HG03575 (cell line): ENCODE measurements at regions not wholly inside any gene's neighbourhood (a gene's known extent, or its start where the extent isn't known, plus 50 kb on each side); places are given as distances from the start of the nearest gene placed in this dataset.
"Not testable (repeated sequence)": the region's sequence is repeated elsewhere in the genome, so short reads cannot be mapped to it uniquely, and the experiment has no call there.

Experiments used
- ATAC-seq: cut with Tn5 transposase; IDR thresholded peaks from one replicate; pipeline ENCODE4 v1.9.1; 2021; ENCODE audit not compliant: unreplicated experiment, insufficient number of reproducible peaks, low FRiP score; ENCODE audit errors: extremely low read depth

DNA sequence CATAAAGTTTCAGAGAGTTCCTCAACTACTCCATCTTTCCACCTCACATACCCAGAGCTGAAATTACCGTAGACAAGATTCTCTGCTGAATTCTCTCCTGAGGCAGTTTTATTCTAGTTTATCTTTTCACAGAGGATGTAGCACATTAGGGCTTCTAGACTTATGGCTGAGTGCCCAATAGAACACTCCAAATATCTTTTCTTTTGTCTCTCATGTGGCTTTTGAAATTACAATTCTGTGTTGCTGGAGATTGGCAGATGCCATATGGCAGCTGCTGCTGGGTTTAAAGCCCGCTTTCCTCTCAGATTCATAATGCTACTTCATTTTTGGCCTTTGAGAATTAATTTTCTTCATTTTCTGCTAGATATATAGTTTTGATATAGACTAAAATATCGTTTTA lies 107.6 kb upstream of the BANK1 start:
- no peak for ATAC-seq

DNA sequence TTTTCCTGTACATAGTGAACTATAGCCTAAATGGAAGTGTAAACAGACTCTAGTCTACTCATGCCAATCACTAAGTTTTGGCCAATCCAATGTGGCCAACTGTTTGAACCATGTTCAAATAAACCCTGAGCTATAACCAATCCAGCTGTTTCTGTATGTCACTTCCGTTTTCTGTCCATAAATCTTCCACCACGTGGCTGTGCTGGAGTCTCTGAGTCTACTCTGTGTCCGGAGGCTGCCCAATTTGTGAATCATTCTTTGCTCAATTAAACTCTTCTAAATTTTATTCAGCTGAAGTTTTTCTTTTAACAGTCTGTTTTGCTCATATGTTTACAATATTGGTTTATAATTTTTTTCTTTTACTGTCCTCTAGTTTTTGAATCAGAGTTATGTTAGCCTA lies 112.3 kb upstream of the BANK1 start:
- ATAC-seq = no peak

DNA sequence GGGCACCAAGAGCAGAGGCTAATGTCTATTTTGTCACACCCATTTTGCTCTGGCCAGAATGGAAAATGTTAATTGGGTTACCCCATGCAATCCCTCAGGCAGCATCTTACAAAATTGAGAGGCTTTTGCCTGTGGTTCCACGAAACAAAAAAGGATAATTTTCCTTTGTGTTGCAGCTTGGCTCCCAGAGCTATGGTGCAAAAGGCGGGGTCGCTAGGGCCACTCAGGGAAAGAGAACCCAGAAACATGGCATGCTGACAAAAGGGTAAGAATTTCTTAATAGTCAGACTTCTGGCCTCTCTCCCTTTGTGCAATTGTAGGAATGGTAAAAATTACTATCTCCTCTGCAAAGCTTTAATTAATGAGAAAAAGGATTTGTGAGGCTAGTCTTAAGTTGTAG lies 119.6 kb upstream of the BANK1 start:
- no peak for ATAC-seq

DNA sequence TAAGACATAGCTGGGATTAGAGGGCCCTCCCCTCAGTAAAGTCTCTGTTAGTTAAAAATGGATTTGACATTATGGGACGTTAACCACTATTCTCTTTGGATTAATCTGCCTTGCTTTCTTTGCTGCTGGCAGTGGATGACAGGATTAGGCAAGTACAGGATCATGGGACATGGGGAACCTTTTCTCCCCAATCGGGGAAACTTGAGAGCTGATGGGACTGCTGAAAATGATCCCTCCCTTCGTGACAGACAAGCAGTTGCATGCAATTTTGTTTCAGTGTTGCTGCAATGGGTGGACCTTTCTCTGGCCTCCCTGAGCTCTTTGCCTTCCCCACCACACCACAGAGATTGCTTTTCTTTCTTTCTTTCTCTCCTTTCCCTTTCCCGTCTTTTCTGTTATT lies 120.2 kb upstream of the BANK1 start:
- ATAC-seq = no peak

DNA sequence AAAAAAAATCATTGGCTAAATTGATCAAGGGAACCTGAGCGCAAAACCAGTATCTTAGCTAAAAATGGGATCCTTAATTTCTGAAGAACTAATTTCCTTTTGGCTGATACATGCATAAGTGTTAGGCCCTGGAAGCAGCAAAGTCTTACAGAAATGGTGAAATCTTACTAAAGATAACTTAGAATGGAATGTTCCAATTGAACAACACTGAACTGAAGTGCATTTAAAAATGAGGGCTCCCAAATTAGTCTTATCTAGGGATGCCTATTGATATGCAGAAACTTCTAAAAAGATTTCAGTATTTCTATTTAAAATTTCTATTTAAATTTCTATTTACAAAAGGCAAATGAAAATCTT lies 120.7 kb upstream of the BANK1 start:
- no peak for ATAC-seq

DNA sequence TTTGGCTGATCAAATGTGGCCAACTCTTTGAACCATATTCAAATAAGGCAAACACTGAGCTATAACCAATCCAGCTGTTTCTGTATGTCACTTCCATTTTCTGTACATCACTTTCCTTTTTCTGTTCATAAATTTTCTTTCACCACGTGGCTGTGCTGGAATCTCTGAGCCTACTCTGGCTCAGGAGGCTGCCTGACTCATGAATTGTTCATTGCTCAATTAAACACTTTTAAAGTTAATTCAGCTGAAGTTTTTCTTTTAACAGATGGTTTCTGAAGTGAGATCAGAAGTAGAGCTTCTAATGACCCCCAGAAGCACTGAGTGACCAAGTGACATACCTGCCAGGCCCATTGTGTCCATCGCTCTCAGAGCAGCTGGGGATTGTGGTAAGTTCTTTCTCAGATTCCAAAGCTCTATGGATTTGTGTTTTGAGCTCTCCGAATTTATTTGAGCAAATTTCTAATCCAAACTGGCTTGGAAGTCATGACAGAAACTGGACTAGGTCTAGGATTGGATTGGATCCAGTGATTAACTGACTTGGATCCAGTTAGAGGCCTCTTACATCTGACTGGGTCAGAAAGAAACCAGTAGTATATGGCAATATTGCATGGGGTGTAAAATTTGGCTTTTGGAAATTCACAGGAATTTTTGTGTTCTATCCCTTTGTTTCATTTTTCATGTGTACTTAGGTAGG lies 121.2 kb upstream of the BANK1 start:
- no peak for ATAC-seq

DNA sequence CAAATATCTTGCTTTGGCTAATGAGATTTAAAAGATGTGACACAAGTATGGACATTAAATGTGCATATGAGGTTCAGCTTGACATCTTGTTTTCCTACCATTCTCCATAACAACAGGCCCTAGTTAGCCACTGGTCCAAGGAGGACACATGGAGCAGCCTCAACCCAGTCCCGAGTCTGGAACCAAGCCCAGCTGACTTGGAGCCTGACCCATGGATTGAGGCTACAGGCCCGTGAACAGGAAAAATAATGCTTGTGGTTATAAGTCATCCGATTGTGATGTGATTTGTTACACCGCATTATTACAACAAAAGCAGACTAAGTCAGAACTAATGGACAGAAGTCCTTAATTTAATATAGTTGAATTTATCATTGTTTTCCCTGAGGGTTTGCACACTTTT lies 123.2 kb upstream of the BANK1 start:
- ATAC-seq = no peak

DNA sequence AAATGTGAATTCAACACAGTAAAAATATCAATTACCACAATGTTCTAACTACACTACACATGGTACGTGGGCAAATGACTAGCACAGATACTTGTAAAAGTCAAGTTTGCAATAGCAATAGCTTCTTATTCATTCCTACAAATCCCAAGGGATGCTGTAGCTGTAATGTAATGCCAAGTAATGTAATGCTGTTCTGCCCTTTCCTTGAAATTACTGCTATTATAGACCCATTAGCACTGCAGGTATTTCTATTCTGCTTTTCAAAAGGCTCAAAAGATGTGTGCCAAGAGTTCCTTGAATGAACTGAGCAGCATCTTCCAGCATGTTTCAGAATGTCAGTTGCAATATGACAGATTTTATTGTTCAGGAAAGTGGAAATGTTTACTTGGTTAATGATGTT lies 129.9 kb upstream of the BANK1 start:
- ATAC-seq = no peak

DNA sequence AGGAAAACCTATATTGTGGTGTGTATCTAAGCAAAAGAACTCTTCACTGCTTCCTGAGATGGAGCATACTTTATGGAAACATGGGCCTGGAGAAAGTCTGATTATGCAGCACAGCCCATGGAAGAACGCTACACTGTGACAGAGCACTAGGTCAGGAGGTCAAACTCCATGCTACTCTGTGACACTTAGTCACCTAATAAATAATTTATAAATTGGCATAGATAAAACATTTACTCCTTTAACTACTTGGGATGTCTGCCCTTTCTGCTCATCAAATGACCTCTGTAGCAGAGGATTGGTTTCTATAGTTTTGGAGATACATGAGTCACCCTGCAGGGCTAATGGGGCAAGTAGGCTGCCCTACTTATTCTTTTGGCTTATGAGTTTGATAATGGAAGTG lies 134.7 kb upstream of the BANK1 start:
- ATAC-seq = no peak

DNA sequence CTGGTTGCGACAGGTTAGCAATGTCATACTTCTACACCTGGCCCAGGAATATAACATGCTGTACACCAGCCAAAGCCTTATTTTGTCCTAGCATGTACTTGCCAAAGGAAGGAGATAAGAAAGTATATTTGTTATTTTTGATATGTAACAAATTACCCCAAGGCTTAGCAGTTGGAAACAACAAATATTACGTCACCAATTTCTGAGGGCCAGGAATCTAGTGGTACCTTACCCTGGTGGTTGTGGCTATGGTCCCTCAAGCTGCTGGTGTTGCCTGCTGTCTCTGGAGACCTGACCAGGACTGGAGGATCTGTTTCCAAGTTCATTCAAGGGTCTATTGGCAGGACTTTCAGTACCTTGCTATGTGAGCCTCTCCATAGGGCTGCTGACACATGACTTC lies 135.5 kb upstream of the BANK1 start:
- ATAC-seq = no peak

DNA sequence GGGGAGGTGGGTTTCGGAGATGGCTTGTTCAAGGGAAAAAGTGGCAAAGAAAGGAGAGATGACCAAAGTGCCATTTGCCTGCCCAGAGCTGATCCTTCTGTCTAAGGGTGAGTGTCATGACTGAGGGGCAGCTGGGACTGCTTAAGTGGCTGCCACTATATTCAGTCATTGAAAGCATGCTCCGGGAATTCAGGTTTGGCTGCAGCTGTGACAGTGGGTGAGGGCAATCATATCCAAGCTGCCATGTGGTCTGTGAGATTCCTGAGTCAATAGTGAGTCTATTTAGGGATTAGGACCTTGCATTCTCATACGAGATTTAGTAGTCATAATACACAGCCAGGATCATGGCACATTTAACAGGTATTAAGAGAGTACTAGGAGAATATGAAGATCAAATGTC lies 138.8 kb upstream of the BANK1 start:
- no peak for ATAC-seq

DNA sequence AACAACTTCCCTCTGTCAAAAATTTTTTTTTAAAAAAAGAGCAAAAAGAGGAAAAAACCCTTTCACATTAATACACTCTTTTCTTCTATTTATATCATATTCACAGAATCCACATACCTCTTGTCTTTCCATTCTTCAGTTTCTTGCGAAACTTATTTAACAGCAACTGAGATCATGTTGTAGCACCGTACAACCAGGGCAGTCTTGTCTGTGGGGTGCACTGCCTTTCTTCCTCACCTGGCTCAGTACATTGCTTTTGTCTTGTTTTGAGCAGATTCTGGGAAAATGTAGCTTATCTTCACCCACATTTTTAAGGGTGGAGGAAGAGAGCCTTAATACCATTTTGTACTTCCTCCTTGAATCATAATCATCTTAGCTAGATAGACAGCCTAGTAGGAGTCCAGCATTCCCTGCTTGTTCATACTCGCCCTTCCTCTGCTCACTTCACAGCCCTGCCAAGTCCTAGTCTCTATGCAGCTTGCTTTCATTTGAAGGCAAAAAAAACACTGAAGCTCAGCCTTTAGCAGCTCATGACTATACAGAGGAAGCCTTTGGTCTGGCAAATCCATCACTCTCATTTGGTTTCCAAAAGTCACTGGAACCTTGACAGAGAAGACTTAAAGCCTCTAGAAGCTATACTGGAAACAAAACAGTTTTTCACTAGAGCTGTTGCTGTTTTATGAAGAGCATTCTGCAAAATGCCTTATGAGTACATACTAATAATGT lies 140.6 kb upstream of the BANK1 start:
- ATAC-seq = no peak

DNA sequence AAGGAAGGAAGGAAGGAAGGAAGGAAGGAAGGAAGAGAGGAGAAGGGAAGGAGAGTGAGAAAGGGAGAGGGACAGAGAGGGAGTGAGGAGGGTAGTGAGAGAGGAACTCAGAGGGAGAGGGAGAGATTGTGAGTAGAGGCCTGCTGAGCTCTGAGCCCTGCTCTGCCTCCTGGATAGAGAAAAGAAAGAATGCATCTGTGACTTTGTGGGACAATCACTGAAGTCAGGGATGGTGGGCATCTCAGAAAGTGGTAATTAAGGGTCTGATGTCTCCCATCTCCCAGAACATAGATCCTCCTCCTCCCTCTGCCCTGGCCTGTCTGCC lies 142.9 kb upstream of the BANK1 start:
- ATAC-seq = no peak

DNA sequence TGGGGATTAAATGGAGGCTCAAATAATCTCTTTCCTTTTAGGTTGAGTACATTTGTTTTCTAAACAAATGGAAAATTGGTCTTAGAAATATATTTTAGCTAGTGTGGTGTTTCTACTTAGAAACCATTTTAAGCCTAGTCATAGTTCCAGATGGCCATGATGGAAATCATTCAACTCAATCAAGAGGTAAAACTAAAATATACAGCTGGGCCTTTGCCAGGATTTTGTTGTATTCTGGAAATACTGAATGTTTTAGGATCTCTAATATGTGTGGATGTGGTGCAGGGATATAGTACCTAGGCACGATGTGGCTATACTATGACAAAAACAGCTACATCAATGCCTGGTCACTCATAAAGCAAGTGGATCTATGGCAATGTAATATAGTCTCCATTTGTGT lies 146.0 kb upstream of the BANK1 start:
- no peak for ATAC-seq

DNA sequence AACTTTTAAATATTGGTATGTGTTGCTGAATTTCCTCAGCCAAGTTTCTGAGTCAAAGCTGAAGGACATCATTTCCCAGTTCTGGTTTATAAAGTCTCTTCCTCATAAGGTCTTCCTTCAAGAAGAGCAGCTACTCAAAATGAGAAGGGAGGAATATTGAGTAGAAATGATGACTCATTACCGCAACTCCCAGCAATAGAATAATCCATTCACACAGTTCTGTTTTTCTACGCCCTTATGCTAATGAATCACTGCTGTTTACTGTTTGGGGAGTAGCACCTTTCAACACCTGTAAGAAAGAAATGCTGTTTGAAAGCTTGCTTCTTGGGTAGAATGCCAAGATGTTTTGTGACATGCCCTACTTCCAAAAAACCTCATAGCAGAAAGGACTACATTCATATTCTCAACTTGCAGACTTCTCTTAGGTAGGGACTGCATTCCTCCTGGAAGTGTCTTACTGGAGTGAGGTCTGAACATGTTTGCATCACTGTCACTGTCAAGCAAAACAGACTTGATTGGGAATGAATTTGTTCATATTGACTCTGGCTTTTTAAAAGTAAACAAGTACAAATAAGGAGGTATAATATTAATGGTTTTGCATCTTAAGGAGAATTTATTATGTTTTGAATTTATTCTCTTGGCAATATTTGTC lies 147.2 kb upstream of the BANK1 start:
- ATAC-seq = no peak

DNA sequence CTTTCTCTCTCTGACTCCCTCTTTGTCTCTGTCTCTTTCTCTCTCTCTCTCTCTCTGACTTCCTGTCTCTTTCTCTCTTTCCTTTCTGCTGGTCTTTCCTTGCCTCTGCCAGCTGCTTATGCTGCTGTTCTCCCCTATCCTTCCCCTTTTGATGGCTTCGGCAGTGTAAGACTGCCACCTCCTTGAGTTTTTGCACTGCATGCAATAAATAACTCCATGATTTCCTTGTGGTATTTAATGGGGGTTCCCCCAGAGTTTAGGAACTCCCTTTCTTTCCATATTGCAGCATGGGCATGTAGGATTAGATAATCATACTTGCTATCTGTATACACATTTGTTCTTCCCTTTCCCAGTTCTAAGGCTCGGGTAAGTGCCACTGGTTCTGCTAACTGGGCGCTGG lies 157.8 kb upstream of the BANK1 start:
- not testable (repeated sequence) for ATAC-seq

DNA sequence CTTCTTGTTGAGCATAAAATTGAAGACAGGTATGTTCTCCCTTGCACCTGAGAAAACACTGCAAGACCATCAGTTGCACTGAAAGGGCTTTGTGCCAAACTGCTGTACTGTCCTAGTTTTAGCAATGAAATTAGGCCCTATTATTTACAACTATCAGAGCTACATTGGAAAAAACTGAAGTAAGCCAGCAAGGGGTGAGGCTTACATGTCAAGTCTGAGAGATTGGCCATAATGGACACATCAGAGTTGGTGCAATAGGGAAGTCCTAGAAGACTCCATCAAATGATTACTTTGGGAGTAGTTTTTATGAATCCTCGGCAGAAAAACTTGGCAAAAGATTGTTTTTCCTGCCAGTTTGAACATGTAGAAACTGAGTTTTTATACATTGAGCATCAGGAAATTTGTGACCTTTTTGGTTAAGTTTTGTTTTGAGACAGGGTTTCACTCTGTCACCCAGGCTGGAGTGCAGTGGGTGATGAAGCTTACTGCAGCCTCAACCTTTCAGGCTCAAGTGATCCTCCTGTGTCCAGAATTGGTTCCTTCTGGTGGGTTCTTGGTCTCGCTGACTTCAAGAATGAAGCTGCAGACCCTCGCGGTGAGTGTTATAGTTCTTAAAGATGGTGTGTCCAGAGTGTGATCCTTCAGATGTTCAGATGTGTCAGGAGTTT lies 160.1 kb upstream of the BANK1 start:
- no peak for ATAC-seq

DNA sequence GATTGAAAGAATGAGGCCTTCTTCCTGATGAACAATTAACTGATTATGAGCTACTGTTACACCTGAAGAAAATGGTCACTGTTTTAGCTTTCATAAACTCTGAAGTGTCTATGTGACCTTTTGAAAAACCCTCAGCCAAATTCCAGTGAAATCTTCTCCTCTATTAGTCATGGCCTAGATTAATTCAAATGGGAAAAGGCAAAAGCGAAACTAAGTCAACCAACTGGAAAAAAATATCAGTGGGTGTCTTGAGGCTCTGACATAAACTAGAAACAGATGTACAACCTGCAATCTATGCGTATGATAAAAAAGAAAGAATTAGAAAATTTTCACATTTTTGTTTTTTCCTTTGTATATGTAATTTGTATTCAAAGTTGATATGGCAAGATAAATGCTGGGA lies 169.4 kb upstream of the BANK1 start:
- ATAC-seq = no peak

DNA sequence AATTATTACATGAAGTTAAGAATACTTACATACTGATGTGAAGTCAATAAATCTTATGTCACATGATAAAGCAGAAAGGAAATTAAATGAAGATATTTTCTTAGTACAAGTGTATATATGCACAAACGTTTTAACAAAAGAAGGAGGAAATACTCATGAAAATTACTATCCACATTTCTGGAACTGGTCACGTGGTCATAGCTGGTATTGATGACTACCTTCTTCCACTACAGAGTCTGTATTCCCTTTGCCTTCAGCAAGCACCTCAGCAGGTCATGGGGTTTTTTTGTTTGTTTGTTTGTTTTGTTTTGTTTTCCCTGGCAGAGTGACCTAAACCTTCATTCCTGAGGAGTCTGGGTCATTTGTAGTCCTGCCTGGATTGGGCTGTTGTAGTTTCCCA lies 174.9 kb upstream of the BANK1 start:
- ATAC-seq = no peak

DNA sequence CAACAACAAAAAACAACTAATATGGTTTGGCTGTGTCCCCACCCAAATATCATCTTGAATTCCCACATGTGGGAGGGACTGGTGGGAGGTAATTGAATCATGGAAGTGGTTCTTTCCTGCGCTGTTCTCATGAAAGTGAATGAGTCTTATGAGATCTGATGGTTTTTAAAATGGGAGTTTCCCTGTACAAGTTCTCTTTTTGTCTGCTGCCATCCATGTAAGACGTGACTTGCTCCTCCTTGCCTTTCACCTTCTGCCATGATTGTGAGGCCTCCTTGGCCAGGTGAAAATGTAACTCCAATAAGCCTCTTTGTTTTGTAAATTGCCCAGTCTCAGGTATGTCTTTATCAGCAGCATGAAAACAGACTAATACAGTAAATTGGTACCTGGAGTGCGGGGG lies 183.5 kb upstream of the BANK1 start:
- ATAC-seq = not testable (repeated sequence)
